ENCODE measurements at regions not wholly inside any gene's neighbourhood (a gene's known extent, or its start where the extent isn't known, plus 50 kb on each side); places are given as distances from the start of the nearest gene placed in this dataset.
"Not testable (repeated sequence)": the region's sequence is repeated elsewhere in the genome, so short reads cannot be mapped to it uniquely, and the experiment has no call there.

- H3K27ac ChIP-seq (ENCODE audit: insufficient read depth, low read depth, low read length), result peak overlapping the region; percentile 30
- CTCF ChIA-PET, result no interaction called here
- no peaks in the 10 kb centered on the region for H3K9me3 ChIP-seq (replicated peaks; ENCODE audit: control insufficient read depth, insufficient read depth, low read length)
- dilution Hi-C loops (cut with MboI; ENCODE audit: extremely low pct_ligation_motif_present, low sequenced_read_pairs), result no loop called here
- intact Hi-C loops (cut with micrococcal nuclease), result no loop called here
- H3K36me3 ChIP-seq (ENCODE audit: control insufficient read depth in 2 of 2, extremely low read depth in 1 of 2, insufficient read depth in 2 of 2, low read length in 2 of 2), result no peaks in the 10 kb centered on the region
- peak overlapping the region; percentile 41 for H3K9ac ChIP-seq (replicated peaks; ENCODE audit: extremely low read depth, insufficient read depth, low read length)
- H4K20me1 ChIP-seq (replicated peaks; ENCODE audit: control insufficient read depth, extremely low read depth, insufficient read depth, low read length), result no peaks in the 10 kb centered on the region
- H2AFZ ChIP-seq (ENCODE audit: low read depth, low read length), result peak overlapping the region; percentile 100
- FAIRE-seq (no peak), DNase-seq (ENCODE audit: low read depth, low spot score) (peak; percentile 85)
- H3K79me2 ChIP-seq (ENCODE audit: control insufficient read depth, insufficient read depth, low read length), result no peaks in the 10 kb centered on the region
- BruUV-seq (replicated peaks), result TSS peak; percentile 70
- peaks cover 3% of the 10 kb centered on the region for H3K4me1 ChIP-seq (ENCODE audit: control insufficient read depth, extremely low read depth, insufficient read depth, low read length)
- POLR2A ChIA-PET, result interaction anchor here (0.6 kb wide), 1 partner anchor 514 kb away, joined by 10 read pairs; no protein-coding TSS in a partner anchor
- TF ChIP-seq POLR2AphosphoS5 (IDR thresholded peaks at IDR 0.05; ENCODE audit: insufficient read depth, low read depth, low read length), result peak; percentile 52
- peak; percentile 44 to 78 for TF ChIP-seq CTCF (IDR thresholded peaks at IDR 0.05; ENCODE audit: extremely low read depth in 1 of 2, insufficient read depth in 1 of 2, low read depth in 1 of 2, low read length in 2 of 2)
- TF ChIP-seq MYC (IDR thresholded peaks at IDR 0.05; ENCODE audit: low read depth, low read length), result no peak
- TF ChIP-seq POLR2A (IDR thresholded peaks at IDR 0.05; ENCODE audit: low read depth, low read length), result peak; percentile 71
- H3K9me1 ChIP-seq (replicated peaks; ENCODE audit: control insufficient read depth, extremely low read depth, insufficient read depth, low read length), result no peaks in the 10 kb centered on the region
- H3K4me2 ChIP-seq (ENCODE audit: insufficient read depth, low read length), result peak overlapping the region; percentile 71
- no peaks in the 10 kb centered on the region for H3K27me3 ChIP-seq (ENCODE audit: control insufficient read depth in 2 of 2, insufficient read depth in 2 of 2, low read length in 2 of 2)
- H3K4me3 ChIP-seq (replicated peaks in 1 of 3; ENCODE audit: insufficient read depth in 1 of 3, low read depth in 1 of 3, low read length in 3 of 3), result peak overlapping the region; percentile 48 to 77 (median 65)
Observed at GRCh38 chr20:30376767-30377658, 880.5 kb upstream of the DEFB115 start.

GRCh38 chr20:30378317-30378716 is 879.1 kb upstream of the DEFB115 start:
- POLR2A ChIA-PET; CTCF ChIA-PET; H3K9me3 ChIP-seq (replicated peaks; ENCODE audit: control insufficient read depth, insufficient read depth, low read length); H3K4me3 ChIP-seq (replicated peaks in 1 of 3; ENCODE audit: insufficient read depth in 1 of 3, low read depth in 1 of 3, low read length in 3 of 3); H3K9me1 ChIP-seq (replicated peaks; ENCODE audit: control insufficient read depth, extremely low read depth, insufficient read depth, low read length); H2AFZ ChIP-seq (ENCODE audit: low read depth, low read length); FAIRE-seq; H3K4me2 ChIP-seq (ENCODE audit: insufficient read depth, low read length); H3K9ac ChIP-seq (replicated peaks; ENCODE audit: extremely low read depth, insufficient read depth, low read length); BruUV-seq (replicated peaks); DNase-seq (ENCODE audit: low read depth, low spot score); dilution Hi-C loops (cut with MboI; ENCODE audit: extremely low pct_ligation_motif_present, low sequenced_read_pairs); H3K79me2 ChIP-seq (ENCODE audit: control insufficient read depth, insufficient read depth, low read length); intact Hi-C loops (cut with micrococcal nuclease); H3K27ac ChIP-seq (ENCODE audit: insufficient read depth, low read depth, low read length); H3K36me3 ChIP-seq (ENCODE audit: control insufficient read depth in 2 of 2, extremely low read depth in 1 of 2, insufficient read depth in 2 of 2, low read length in 2 of 2); H3K27me3 ChIP-seq (ENCODE audit: control insufficient read depth in 2 of 2, insufficient read depth in 2 of 2, low read length in 2 of 2); H3K4me1 ChIP-seq (ENCODE audit: control insufficient read depth, extremely low read depth, insufficient read depth, low read length); H4K20me1 ChIP-seq (replicated peaks; ENCODE audit: control insufficient read depth, extremely low read depth, insufficient read depth, low read length): not testable (repeated sequence)

GRCh38 chr20:30378721-30379120 is 878.7 kb upstream of the DEFB115 start:
- H3K4me2 ChIP-seq (ENCODE audit: insufficient read depth, low read length); CTCF ChIA-PET; H3K27me3 ChIP-seq (ENCODE audit: control insufficient read depth in 2 of 2, insufficient read depth in 2 of 2, low read length in 2 of 2); H3K9me3 ChIP-seq (replicated peaks; ENCODE audit: control insufficient read depth, insufficient read depth, low read length); H3K9ac ChIP-seq (replicated peaks; ENCODE audit: extremely low read depth, insufficient read depth, low read length); H3K79me2 ChIP-seq (ENCODE audit: control insufficient read depth, insufficient read depth, low read length); H3K36me3 ChIP-seq (ENCODE audit: control insufficient read depth in 2 of 2, extremely low read depth in 1 of 2, insufficient read depth in 2 of 2, low read length in 2 of 2); BruUV-seq (replicated peaks); dilution Hi-C loops (cut with MboI; ENCODE audit: extremely low pct_ligation_motif_present, low sequenced_read_pairs); H3K4me3 ChIP-seq (replicated peaks in 1 of 3; ENCODE audit: insufficient read depth in 1 of 3, low read depth in 1 of 3, low read length in 3 of 3); H3K27ac ChIP-seq (ENCODE audit: insufficient read depth, low read depth, low read length); DNase-seq (ENCODE audit: low read depth, low spot score); H3K9me1 ChIP-seq (replicated peaks; ENCODE audit: control insufficient read depth, extremely low read depth, insufficient read depth, low read length); POLR2A ChIA-PET; H3K4me1 ChIP-seq (ENCODE audit: control insufficient read depth, extremely low read depth, insufficient read depth, low read length); H2AFZ ChIP-seq (ENCODE audit: low read depth, low read length); intact Hi-C loops (cut with micrococcal nuclease); H4K20me1 ChIP-seq (replicated peaks; ENCODE audit: control insufficient read depth, extremely low read depth, insufficient read depth, low read length); FAIRE-seq: not testable (repeated sequence)
